COLO829 (cell line): ENCODE measurements at regions not wholly inside any gene's neighbourhood (a gene's known extent, or its start where the extent isn't known, plus 50 kb on each side); places are given as distances from the start of the nearest gene placed in this dataset.
"Not testable (repeated sequence)": the region's sequence is repeated elsewhere in the genome, so short reads cannot be mapped to it uniquely, and the experiment has no call there.

Experiments used
- DNase-seq: peaks from one replicate; pipeline ENCODE4 v3.0.0; 2012; ENCODE audit warnings: low spot score

- no peak for DNase-seq
Observed at GRCh38 chr10:89952325-89952724, 250.9 kb downstream of the KIF20B start.

GRCh38 chr10:89952751-89953150, 251.4 kb downstream of the KIF20B start:
- no peak for DNase-seq

- no peak for DNase-seq
Observed at GRCh38 chr10:89954061-89954460, 252.7 kb downstream of the KIF20B start.

GRCh38 chr10:89954787-89955566, 253.6 kb downstream of the KIF20B start:
- peak; percentile 11 for DNase-seq

- no peak for DNase-seq
Observed at GRCh38 chr10:89959433-89960110, 258.2 kb downstream of the KIF20B start.

GRCh38 chr10:89963451-89964102, 262.2 kb downstream of the KIF20B start:
- no peak for DNase-seq

GRCh38 chr10:89966211-89966610, 264.8 kb downstream of the KIF20B start:
- DNase-seq: no peak

GRCh38 chr10:89973326-89973725, 271.9 kb downstream of the KIF20B start:
- no peak for DNase-seq

- no peak for DNase-seq
Observed at GRCh38 chr10:89975071-89975470, 273.7 kb downstream of the KIF20B start.

- DNase-seq: no peak
Observed at GRCh38 chr10:89975771-89976170, 274.4 kb downstream of the KIF20B start.

GRCh38 chr10:89978081-89978480, 276.7 kb downstream of the KIF20B start:
- no peak for DNase-seq

GRCh38 chr10:89979726-89980125, 278.3 kb downstream of the KIF20B start:
- no peak for DNase-seq

- DNase-seq: no peak
Observed at GRCh38 chr10:89980166-89980565, 278.8 kb downstream of the KIF20B start.

GRCh38 chr10:89981891-89982290, 280.5 kb downstream of the KIF20B start:
- no peak for DNase-seq

GRCh38 chr10:89985446-89985845, 284.1 kb downstream of the KIF20B start:
- no peak for DNase-seq

GRCh38 chr10:89988361-89988760, 287.0 kb downstream of the KIF20B start:
- DNase-seq: not testable (repeated sequence)

GRCh38 chr10:89992575-89992974, 291.2 kb downstream of the KIF20B start:
- DNase-seq: no peak

- no peak for DNase-seq
Observed at GRCh38 chr10:90007226-90007625, 305.8 kb downstream of the KIF20B start.

- not testable (repeated sequence) for DNase-seq
Observed at GRCh38 chr10:90011281-90011680, 309.9 kb downstream of the KIF20B start.

GRCh38 chr10:90018819-90019218, 317.4 kb downstream of the KIF20B start:
- no peak for DNase-seq

- no peak for DNase-seq
Observed at GRCh38 chr10:90020506-90020905, 319.1 kb downstream of the KIF20B start.

GRCh38 chr10:90023950-90024349, 322.6 kb downstream of the KIF20B start:
- DNase-seq: no peak

- no peak for DNase-seq
Observed at GRCh38 chr10:90028312-90028711, 326.9 kb downstream of the KIF20B start.
